Common myeloid progenitor, CD34-positive (primary cell): ENCODE measurements at regions not wholly inside any gene's neighbourhood (a gene's known extent, or its start where the extent isn't known, plus 50 kb on each side); places are given as distances from the start of the nearest gene placed in this dataset.

Source experiments
- CTCF ChIA-PET: fragments of 350-600 bp; sonication (Branson Sonifier 250); formaldehyde crosslinking; loops from one replicate; lab custom pipeline; 2021; ENCODE audit warnings: antibody characterized with exemption; lab: Charles Lee
- POLR2A ChIA-PET: fragments of 350-600 bp; sonication (Branson Sonifier 250); formaldehyde crosslinking; loops from one replicate; lab custom pipeline; 2021; ENCODE audit warnings: antibody characterized with exemption; lab: Charles Lee
- DNase-seq, 3 donors: peaks; one replicate each; pipeline versions ENCODE4 v3.0.0 to v3.0.0-alpha.2; 2013
- H3K27ac ChIP-seq, 2 experiments: 1 replicate in 1 of 2; 2 replicates in 1 of 2; pipeline ENCODE4 v1.7.0; 2013; ENCODE audit warnings: inconsistent platforms in 2 of 2, low read length in 2 of 2, mild to moderate bottlenecking in 2 of 2, low read depth in 1 of 2, moderate library complexity in 1 of 2; ENCODE audit not compliant: severe bottlenecking in 2 of 2, insufficient read depth in 1 of 2, poor library complexity in 1 of 2
- H3K27me3 ChIP-seq, 5 experiments: replicated peaks in 2 of 5; 1 replicate in 3 of 5; 2 replicates in 2 of 5; pipeline versions ENCODE4 v1.6.1 to v1.7.0; 2013; ENCODE audit warnings: low read length in 4 of 5, mild to moderate bottlenecking in 2 of 5, moderate library complexity in 2 of 5, inconsistent platforms in 1 of 5; ENCODE audit not compliant: insufficient read depth in 5 of 5, control insufficient read depth in 4 of 5
- H3K36me3 ChIP-seq, 4 experiments: 1 replicate in 2 of 4; 2 replicates in 2 of 4; pipeline versions ENCODE4 v1.6.1 to v1.7.0; 2013; ENCODE audit warnings: low read length in 3 of 4, control low read depth in 1 of 4, mild to moderate bottlenecking in 1 of 4; ENCODE audit not compliant: control insufficient read depth in 4 of 4, insufficient read depth in 4 of 4
- H3K4me1 ChIP-seq, 4 experiments: 1 replicate in 3 of 4; 2 replicates in 1 of 4; pipeline versions ENCODE4 v1.6.1 to v1.7.1; 2013; ENCODE audit warnings: low read length in 3 of 4, mild to moderate bottlenecking in 3 of 4, control low read depth in 1 of 4, inconsistent platforms in 1 of 4, moderate library complexity in 1 of 4; ENCODE audit not compliant: control insufficient read depth in 4 of 4, insufficient read depth in 4 of 4; ENCODE audit errors: control extremely low read depth in 1 of 4
- H3K4me3 ChIP-seq, 7 experiments: 1 replicate in 4 of 7; 2 replicates in 3 of 7; pipeline versions ENCODE4 v1.5.1 to v1.7.0; 2013; ENCODE audit warnings: mild to moderate bottlenecking in 7 of 7, low read length in 6 of 7, moderate library complexity in 6 of 7, inconsistent platforms in 2 of 7, low read depth in 2 of 7, control low read depth in 1 of 7; ENCODE audit not compliant: insufficient read depth in 4 of 7, control insufficient read depth in 1 of 7; ENCODE audit errors: extremely low read depth in 1 of 7
- H3K9me3 ChIP-seq, 5 experiments: 1 replicate in 4 of 5; 2 replicates in 1 of 5; pipeline versions ENCODE4 v1.6.1 to v1.7.1; 2013; ENCODE audit warnings: low read length in 4 of 5, mild to moderate bottlenecking in 2 of 5, inconsistent platforms in 1 of 5, low read depth in 1 of 5, moderate library complexity in 1 of 5; ENCODE audit not compliant: control insufficient read depth in 4 of 5, insufficient read depth in 2 of 5; ENCODE audit errors: control extremely low read depth in 1 of 5
- WGBS: methylation state at CpG from one replicate; pipeline ENCODE4 v1.1.5; 2013; ENCODE audit not compliant: insufficient coverage; 5-methylcytosine and 5-hydroxymethylcytosine counted together

DNA sequence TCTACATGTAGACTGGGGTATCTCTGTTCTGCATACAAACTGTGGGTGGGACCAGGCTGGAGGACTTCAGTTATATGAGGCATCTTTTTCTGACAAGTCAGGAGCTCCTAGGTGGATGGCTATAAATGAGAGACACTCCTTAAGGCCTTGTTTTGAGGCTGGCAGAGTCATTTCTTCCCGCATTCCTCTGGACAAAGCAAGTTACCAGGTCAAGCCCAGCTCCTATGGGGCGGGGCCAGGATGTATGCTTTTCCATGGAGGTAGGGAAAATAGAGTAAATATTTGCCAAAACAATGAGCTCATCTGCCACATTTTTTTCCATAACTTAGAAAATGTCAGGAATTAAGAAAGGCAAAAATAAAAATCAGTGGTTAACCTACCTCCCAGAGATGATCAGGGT is 283.4 kb downstream of the GPR37 start:
- CTCF ChIA-PET, result no interaction called here
- H3K4me1 ChIP-seq, result no peaks in the 10 kb centered on the region
- H3K4me3 ChIP-seq, result no peak overlapping the region
- H3K27me3 ChIP-seq, result no peaks in the 10 kb centered on the region
- no peaks in the 10 kb centered on the region for H3K9me3 ChIP-seq
- no peaks in the 10 kb centered on the region for H3K36me3 ChIP-seq
- POLR2A ChIA-PET, result no interaction called here
- H3K27ac ChIP-seq, result no peak overlapping the region
- no peak for DNase-seq
- 86% methylated on average over 1 of the region's 2 CpGs for WGBS

- no peak for DNase-seq
- Histone ChIP-seq H3K4me3 (no peak overlapping the region), H3K36me3 (no peaks in the 10 kb centered on the region), H3K4me1 (no peaks in the 10 kb centered on the region), H3K27me3 (no peaks in the 10 kb centered on the region), H3K9me3 (no peaks in the 10 kb centered on the region), H3K27ac (no peak overlapping the region)
- POLR2A ChIA-PET, result no interaction called here
- 97% methylated on average over 23 of the region's 23 CpGs for WGBS
- CTCF ChIA-PET, result no interaction called here
Observed at GRCh38 chr7:124480821-124481290, 284.7 kb downstream of the GPR37 start.

DNA sequence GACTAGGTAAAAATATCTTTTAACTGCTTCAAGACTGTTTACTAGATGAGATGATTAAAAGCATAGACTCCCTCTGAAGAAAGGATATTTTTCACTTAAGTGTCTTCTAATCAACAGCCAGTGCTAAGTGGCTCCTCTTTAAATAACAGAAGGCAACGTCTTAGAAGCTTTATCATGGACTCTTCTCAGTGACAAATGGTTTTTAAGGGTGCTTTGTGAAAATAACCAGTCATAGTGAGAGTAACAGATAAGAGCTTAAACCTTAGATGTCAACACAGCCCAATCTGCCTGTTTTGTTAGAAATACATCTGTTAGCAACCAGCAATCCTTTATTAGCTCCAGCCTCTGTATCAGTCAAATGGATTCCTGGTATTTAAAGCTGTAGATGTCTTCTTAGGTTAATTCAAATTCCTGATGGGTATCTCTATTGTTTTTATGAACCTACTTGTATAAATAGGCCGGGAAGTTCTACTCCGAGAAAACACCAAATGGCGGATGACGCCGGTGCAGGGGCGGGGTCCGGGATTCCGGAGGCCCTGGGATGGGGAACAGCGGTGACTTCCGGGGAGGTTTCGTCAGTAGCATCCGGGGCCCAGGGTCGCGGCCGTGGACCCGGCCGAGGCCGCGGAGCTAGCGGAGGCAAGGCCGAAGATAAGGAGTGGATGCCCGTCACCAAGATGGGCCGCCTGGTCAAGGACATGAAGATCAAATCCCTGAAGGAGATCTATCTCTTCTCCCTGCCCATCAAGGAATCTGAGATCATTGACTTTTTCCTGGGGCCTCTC is 285.4 kb downstream of the GPR37 start:
- Histone ChIP-seq H3K9me3 (no peaks in the 10 kb centered on the region), H3K4me3 (no peak overlapping the region), H3K27me3 (no peaks in the 10 kb centered on the region), H3K27ac (no peak overlapping the region), H3K36me3 (no peaks in the 10 kb centered on the region), H3K4me1 (no peaks in the 10 kb centered on the region)
- CTCF ChIA-PET, result no interaction called here
- no peak for DNase-seq
- POLR2A ChIA-PET, result no interaction called here
- WGBS, result 95% methylated on average over 22 of the region's 24 CpGs

GRCh38 chr7:124462249-124462648 is 303.3 kb downstream of the GPR37 start:
- ChIA-PET POLR2A (no interaction called here), CTCF (no interaction called here)
- Histone ChIP-seq H3K4me1 (no peaks in the 10 kb centered on the region), H3K4me3 (no peak overlapping the region), H3K9me3 (no peaks in the 10 kb centered on the region), H3K27me3 (no peaks in the 10 kb centered on the region), H3K27ac (no peak overlapping the region), H3K36me3 (no peaks in the 10 kb centered on the region)
- no peak for DNase-seq
- WGBS, result 100% methylated on average over 1 of the region's 1 CpG

DNA sequence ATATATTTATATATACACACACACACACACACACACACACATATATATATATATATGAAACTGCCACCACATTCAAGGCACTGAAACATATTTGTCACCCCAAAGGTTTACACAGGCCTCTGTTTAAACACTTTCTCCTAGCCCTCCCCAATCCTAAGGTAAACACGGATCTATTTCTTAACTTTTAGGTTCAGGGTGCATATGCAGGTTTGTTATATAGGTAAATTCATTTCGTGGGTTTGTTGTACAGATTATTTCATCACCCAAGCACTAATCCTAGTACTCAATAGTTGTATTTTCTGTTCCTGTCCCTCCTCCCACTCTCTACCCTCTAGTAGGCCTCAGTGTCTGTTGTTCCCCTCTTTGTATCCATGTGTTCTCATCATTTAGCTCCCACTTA is 305.0 kb downstream of the GPR37 start:
- no peaks in the 10 kb centered on the region for H3K27me3 ChIP-seq
- no peak overlapping the region for H3K4me3 ChIP-seq
- WGBS, result no CpG with 5 or more reads among the region's 2 CpGs
- no peak overlapping the region for H3K27ac ChIP-seq
- DNase-seq, result no peak
- no peaks in the 10 kb centered on the region for H3K9me3 ChIP-seq
- H3K36me3 ChIP-seq, result no peaks in the 10 kb centered on the region
- H3K4me1 ChIP-seq, result no peaks in the 10 kb centered on the region
- CTCF ChIA-PET, result no interaction called here
- POLR2A ChIA-PET, result no interaction called here

DNA sequence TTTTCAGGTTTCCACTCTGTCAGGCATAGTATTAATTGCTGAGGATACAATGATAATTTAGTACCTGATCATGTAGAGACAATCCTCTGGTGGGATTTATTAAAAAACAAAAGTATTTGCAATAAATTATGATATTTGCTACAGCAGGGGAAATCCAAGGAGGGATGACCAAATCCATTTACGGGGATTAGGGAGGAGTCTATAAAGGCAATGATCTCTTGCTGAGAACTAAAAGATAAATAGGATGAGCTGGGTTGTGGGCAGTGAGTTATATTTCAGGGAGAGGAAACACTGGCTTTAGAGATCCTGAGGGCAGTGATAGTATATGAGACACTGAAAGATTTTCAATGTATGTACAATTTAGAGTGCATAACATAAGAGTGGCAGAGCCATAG is 305.5 kb downstream of the GPR37 start:
- no peak for DNase-seq
- Histone ChIP-seq H3K9me3 (no peaks in the 10 kb centered on the region), H3K36me3 (no peaks in the 10 kb centered on the region), H3K4me1 (no peaks in the 10 kb centered on the region), H3K27ac (no peak overlapping the region), H3K4me3 (no peak overlapping the region), H3K27me3 (no peaks in the 10 kb centered on the region)
- CTCF ChIA-PET, result interaction anchor here (1.2 kb wide), 1 partner anchor 10 kb away, joined by 4 read pairs; no protein-coding TSS in a partner anchor
- POLR2A ChIA-PET, result no interaction called here
- 90% methylated on average over 1 of the region's 1 CpG for WGBS

DNA sequence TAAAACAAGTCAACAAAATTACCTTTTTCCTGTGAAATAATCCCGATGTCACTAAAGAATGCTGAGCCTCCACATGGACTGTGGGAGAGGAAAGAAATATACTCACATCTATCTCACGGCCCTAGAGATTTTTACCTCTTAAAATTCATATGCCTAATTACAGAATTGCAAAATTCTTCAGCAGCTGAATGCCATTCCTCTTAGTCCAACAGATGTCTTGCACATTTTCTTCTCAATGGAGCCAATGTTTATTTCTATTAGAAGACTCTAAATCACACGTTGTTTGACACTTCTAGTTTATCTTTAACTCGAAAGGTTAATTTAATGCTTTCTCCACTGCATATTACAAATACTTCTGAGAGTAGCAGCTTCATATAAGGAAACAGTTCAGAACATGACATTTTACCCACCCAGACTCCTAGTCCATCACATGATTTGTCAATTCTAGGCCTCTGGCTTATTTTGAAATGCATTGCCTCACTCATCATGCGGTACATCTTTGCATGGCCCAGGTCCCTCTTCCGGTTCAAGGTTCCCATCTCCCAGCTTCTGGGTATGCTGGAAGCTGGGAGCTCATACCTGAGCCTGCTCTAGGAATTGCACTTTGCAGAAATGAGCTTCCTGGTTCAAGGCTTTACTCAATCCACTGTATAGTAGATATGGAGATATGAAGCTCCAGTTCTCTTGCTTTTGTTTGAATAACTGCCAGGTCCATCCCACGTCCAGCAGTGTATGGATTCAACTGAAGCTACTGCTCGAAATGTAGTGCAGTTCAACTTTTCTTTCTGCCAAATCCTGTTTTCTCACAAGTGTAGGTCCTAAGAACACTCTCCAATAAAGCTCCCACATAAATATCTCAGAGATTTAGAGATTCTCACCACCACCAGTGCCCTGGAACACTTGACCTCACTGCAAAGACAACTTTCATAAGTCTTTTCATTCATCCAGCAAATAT is 306.2 kb downstream of the GPR37 start:
- ChIA-PET POLR2A (no interaction called here), CTCF (interaction anchor here (1.2 kb wide), 1 partner anchor 9 kb away, joined by 4 read pairs; no protein-coding TSS in a partner anchor)
- no peaks in the 10 kb centered on the region for H3K27me3 ChIP-seq
- DNase-seq, result no peak
- H3K9me3 ChIP-seq, result no peaks in the 10 kb centered on the region
- H3K27ac ChIP-seq, result no peak overlapping the region
- H3K4me1 ChIP-seq, result no peaks in the 10 kb centered on the region
- no peak overlapping the region for H3K4me3 ChIP-seq
- H3K36me3 ChIP-seq, result no peaks in the 10 kb centered on the region
- 80% methylated on average over 4 of the region's 8 CpGs for WGBS
